ENCODE measurements at regions not wholly inside any gene's neighbourhood (a gene's known extent, or its start where the extent isn't known, plus 50 kb on each side); places are given as distances from the start of the nearest gene placed in this dataset.

GRCh38 chr16:5580772-5581171 is 483.2 kb upstream of the EEF2KMT start:
- DNase-seq = no peak
- Histone ChIP-seq H3K4me1 (no peaks in the 10 kb centered on the region), H3K4me3 (no peak overlapping the region), H3K36me3 (no peaks in the 10 kb centered on the region), H3K27me3 (replicated peaks in 1 of 7) (peaks cover 0 to 5% (median 0%) of the 10 kb centered on the region in 7 donors), H3K9me3 (no peaks in the 10 kb centered on the region), H3K27ac (no peak overlapping the region)
- 79 to 83% (median 80%) methylated on average over 6 of the region's 6 CpGs for WGBS, 5 donors
- TF ChIP-seq POLR2AphosphoS5 (IDR thresholded peaks at IDR 0.05) = no peak
- no peak for TF ChIP-seq CTCF (IDR thresholded peaks at IDR 0.05 in 8 of 11, conservative IDR thresholded peaks at IDR 0.05 in 3 of 11)
- no peak for TF ChIP-seq POLR2A (IDR thresholded peaks at IDR 0.05)
- intact Hi-C loops (cut with DNase I; ENCODE audit: low total_unique reads) = loop anchor here (10.0 kb wide), 1 partner anchor 64 kb away; no protein-coding TSS in a partner anchor

GRCh38 chr16:5580296-5580695 is 482.7 kb upstream of the EEF2KMT start:
- H3K27ac ChIP-seq = no peak overlapping the region
- no peaks in the 10 kb centered on the region for H3K4me1 ChIP-seq
- DNase-seq = no peak
- peaks cover 0 to 5% (median 0%) of the 10 kb centered on the region in 7 donors for H3K27me3 ChIP-seq (replicated peaks in 1 of 7)
- no peaks in the 10 kb centered on the region for H3K36me3 ChIP-seq
- no peak for TF ChIP-seq POLR2A (IDR thresholded peaks at IDR 0.05)
- TF ChIP-seq POLR2AphosphoS5 (IDR thresholded peaks at IDR 0.05) = no peak
- no peak for TF ChIP-seq CTCF (IDR thresholded peaks at IDR 0.05 in 8 of 11, conservative IDR thresholded peaks at IDR 0.05 in 3 of 11)
- no peak overlapping the region for H3K4me3 ChIP-seq
- 68 to 82% (median 76%) methylated on average over 2 to 8 of the region's 8 CpGs for WGBS, 5 donors
- H3K9me3 ChIP-seq = no peaks in the 10 kb centered on the region
- intact Hi-C loops (cut with DNase I; ENCODE audit: low total_unique reads) = loop anchor here (10.0 kb wide), 1 partner anchor 65 kb away; no protein-coding TSS in a partner anchor

- Histone ChIP-seq H3K27me3 (replicated peaks in 1 of 7) (peaks cover 0 to 5% (median 0%) of the 10 kb centered on the region in 7 donors), H3K4me1 (no peaks in the 10 kb centered on the region), H3K9me3 (no peaks in the 10 kb centered on the region), H3K36me3 (no peaks in the 10 kb centered on the region), H3K27ac (no peak overlapping the region), H3K4me3 (no peak overlapping the region)
- TF ChIP-seq POLR2A (IDR thresholded peaks at IDR 0.05) = no peak
- TF ChIP-seq CTCF (IDR thresholded peaks at IDR 0.05 in 8 of 11, conservative IDR thresholded peaks at IDR 0.05 in 3 of 11) = no peak
- no peak for TF ChIP-seq POLR2AphosphoS5 (IDR thresholded peaks at IDR 0.05)
- intact Hi-C loops (cut with DNase I; ENCODE audit: low total_unique reads) = no loop called here
- WGBS, 5 donors = 78 to 86% (median 84%) methylated on average over 7 of the region's 7 CpGs
- no peak for DNase-seq
These were observed 481.4 kb upstream of the EEF2KMT start for GRCh38 chr16:5578980-5579379.

- no peaks in the 10 kb centered on the region for H3K4me1 ChIP-seq
- no peak for TF ChIP-seq POLR2A (IDR thresholded peaks at IDR 0.05)
- TF ChIP-seq POLR2AphosphoS5 (IDR thresholded peaks at IDR 0.05) = no peak
- no peak for TF ChIP-seq CTCF (IDR thresholded peaks at IDR 0.05 in 8 of 11, conservative IDR thresholded peaks at IDR 0.05 in 3 of 11)
- no peaks in the 10 kb centered on the region for H3K9me3 ChIP-seq
- no peak for DNase-seq
- intact Hi-C loops (cut with DNase I; ENCODE audit: low total_unique reads) = no loop called here
- no peaks in the 10 kb centered on the region for H3K36me3 ChIP-seq
- 78 to 86% (median 82%) methylated on average over 5 of the region's 5 CpGs for WGBS, 5 donors
- H3K4me3 ChIP-seq = no peak overlapping the region
- peaks cover 0 to 5% (median 0%) of the 10 kb centered on the region in 7 donors for H3K27me3 ChIP-seq (replicated peaks in 1 of 7)
- no peak overlapping the region for H3K27ac ChIP-seq
These were observed 479.9 kb upstream of the EEF2KMT start for GRCh38 chr16:5577463-5577862.
